NCI-H510A treated with DMSO at 0.1 percent for 48 hours (cell line): ENCODE measurements at regions not wholly inside any gene's neighbourhood (a gene's known extent, or its start where the extent isn't known, plus 50 kb on each side); places are given as distances from the start of the nearest gene placed in this dataset.

Source experiments
- DNase-seq: peaks from one replicate; lab custom pipeline; 2025; lab: John Stamatoyannopoulos, UW

GRCh38 chr9:87085073-87085472, 137.8 kb upstream of the GAS1 start:
- DNase-seq: no peak

GRCh38 chr9:87085521-87085920, 138.2 kb upstream of the GAS1 start:
- no peak for DNase-seq

- DNase-seq: no peak
Measured at GRCh38 chr9:87086221-87086818, 139.0 kb upstream of the GAS1 start.

GRCh38 chr9:87087197-87087596, 139.9 kb upstream of the GAS1 start:
- DNase-seq: no peak

GRCh38 chr9:87088192-87088591, 140.9 kb upstream of the GAS1 start:
- no peak for DNase-seq

- DNase-seq: no peak
Measured at GRCh38 chr9:87088621-87089365, 141.5 kb upstream of the GAS1 start.

- DNase-seq: no peak
Measured at GRCh38 chr9:87089506-87089905, 142.2 kb upstream of the GAS1 start.

- no peak for DNase-seq
Measured at GRCh38 chr9:87089929-87090328, 142.6 kb upstream of the GAS1 start.

- no peak for DNase-seq
Measured at GRCh38 chr9:87093777-87094176, 146.5 kb upstream of the GAS1 start.

GRCh38 chr9:87095951-87096350, 148.6 kb upstream of the GAS1 start:
- DNase-seq: no peak

- no peak for DNase-seq
Measured at GRCh38 chr9:87096506-87096905, 149.2 kb upstream of the GAS1 start.

- no peak for DNase-seq
Measured at GRCh38 chr9:87097238-87097637, 149.9 kb upstream of the GAS1 start.

GRCh38 chr9:87099407-87099806, 152.1 kb upstream of the GAS1 start:
- DNase-seq: no peak

- DNase-seq: no peak
Measured at GRCh38 chr9:87100001-87100400, 152.7 kb upstream of the GAS1 start.

- DNase-seq: no peak
Measured at GRCh38 chr9:87102126-87102525, 154.8 kb upstream of the GAS1 start.

GRCh38 chr9:87107072-87107471, 159.8 kb upstream of the GAS1 start:
- DNase-seq: no peak

- DNase-seq: no peak
Measured at GRCh38 chr9:87108661-87109060, 161.4 kb upstream of the GAS1 start.

GRCh38 chr9:87109231-87109631, 161.9 kb upstream of the GAS1 start:
- no peak for DNase-seq

GRCh38 chr9:87109851-87110250, 162.5 kb upstream of the GAS1 start:
- DNase-seq: no peak

GRCh38 chr9:87111010-87111409, 163.7 kb upstream of the GAS1 start:
- DNase-seq: no peak

GRCh38 chr9:87112656-87113055, 165.3 kb upstream of the GAS1 start:
- no peak for DNase-seq

GRCh38 chr9:87113874-87114273, 166.6 kb upstream of the GAS1 start:
- DNase-seq: no peak

- no peak for DNase-seq
Measured at GRCh38 chr9:87115785-87116184, 168.5 kb upstream of the GAS1 start.

GRCh38 chr9:87116492-87116891, 169.2 kb upstream of the GAS1 start:
- DNase-seq: no peak
